Gastroesophageal sphincter (tissue), 4 donors: ENCODE measurements at regions not wholly inside any gene's neighbourhood (a gene's known extent, or its start where the extent isn't known, plus 50 kb on each side); places are given as distances from the start of the nearest gene placed in this dataset.

Experiments
- ATAC-seq: fragments of 150-250 bp; one replicate; pipeline ENCODE4 v1.9.1; 2016; ENCODE audit warnings: mild to moderate bottlenecking, moderate library complexity
- H3K27ac ChIP-seq, 4 donors: fragments of 200-600 bp; sonication (generic) in 3 of 4; 1 replicate in 3 of 4; 2 replicates in 1 of 4; pipeline ENCODE4 v1.5.1; 2016 to 2019
- H3K27me3 ChIP-seq: fragments of 200-600 bp; sonication (generic); one replicate; pipeline ENCODE4 v1.5.1; 2019
- H3K36me3 ChIP-seq, 2 donors: fragments of 200-600 bp; sonication (generic); one replicate each; pipeline ENCODE4 v1.5.1; 2019; ENCODE audit warnings: control low read depth in 1 of 2
- H3K4me1 ChIP-seq, 3 donors: fragments of 200-600 bp; sonication (generic); 1 replicate in 2 of 3; 2 replicates in 1 of 3; pipeline ENCODE4 v1.5.1; 2016 to 2019; ENCODE audit warnings: control low read depth in 2 of 3
- H3K4me3 ChIP-seq, 2 donors: fragments of 200-600 bp; sonication (generic); one replicate each; pipeline ENCODE4 v1.5.1; 2019; ENCODE audit warnings: mild to moderate bottlenecking in 1 of 2, moderate library complexity in 1 of 2
- H3K9me3 ChIP-seq, 3 donors: fragments of 200-600 bp; sonication (generic); one replicate each; pipeline ENCODE4 v1.5.1; 2017 to 2019; ENCODE audit warnings: control low read depth in 2 of 3
- CTCF ChIP-seq, 4 experiments: fragments of 200-600 bp in 2 of 4; fragments of 450-650 bp in 2 of 4; sonication (generic) in 1 of 4; IDR thresholded peaks; one replicate each; pipeline ENCODE4 v1.5.1; 2017 to 2019; ENCODE audit warnings: antibody characterized with exemption in 4 of 4, mild to moderate bottlenecking in 2 of 4, moderate library complexity in 2 of 4
- EP300 ChIP-seq: sonication (generic); formaldehyde crosslinking; IDR thresholded peaks from one replicate; pipeline ENCODE4 v1.6.1; 2017; ENCODE audit warnings: antibody characterized with exemption, mild to moderate bottlenecking
- POLR2A ChIP-seq, 2 donors: fragments of 450-650 bp; IDR thresholded peaks; one replicate each; pipeline ENCODE4 v1.6.1; 2017; ENCODE audit warnings: antibody characterized with exemption in 2 of 2, mild to moderate bottlenecking in 2 of 2, moderate library complexity in 1 of 2
- POLR2AphosphoS5 ChIP-seq: sonication (generic); formaldehyde crosslinking; IDR thresholded peaks from one replicate; pipeline ENCODE4 v1.6.1; 2017; ENCODE audit warnings: antibody characterized with exemption
- WGBS, 2 donors: methylation state at CpG; one replicate each; pipeline ENCODE4 v1.1.5; 2018; ENCODE audit warnings: low coverage in 1 of 2; 5-methylcytosine and 5-hydroxymethylcytosine counted together

- H3K36me3 ChIP-seq = no peaks in the 10 kb centered on the region
- H3K27me3 ChIP-seq = no peaks in the 10 kb centered on the region
- TF ChIP-seq POLR2AphosphoS5 (no peak), EP300 (no peak), CTCF (IDR thresholded peaks at IDR 0.05) (no peak), POLR2A (IDR thresholded peaks at IDR 0.05) (no peak)
- no peak overlapping the region for H3K27ac ChIP-seq
- H3K4me1 ChIP-seq = peaks cover 3 to 18% (median 6%) of the 10 kb centered on the region in 3 donors
- 36 to 66% methylated on average over 3 to 5 of the region's 6 CpGs for WGBS, 2 donors
- H3K4me3 ChIP-seq = no peak overlapping the region
- no peaks in the 10 kb centered on the region for H3K9me3 ChIP-seq
- ATAC-seq = no peak
Observed at GRCh38 chr12:93247313-93247991, 130.3 kb upstream of the NUDT4 start.

DNA sequence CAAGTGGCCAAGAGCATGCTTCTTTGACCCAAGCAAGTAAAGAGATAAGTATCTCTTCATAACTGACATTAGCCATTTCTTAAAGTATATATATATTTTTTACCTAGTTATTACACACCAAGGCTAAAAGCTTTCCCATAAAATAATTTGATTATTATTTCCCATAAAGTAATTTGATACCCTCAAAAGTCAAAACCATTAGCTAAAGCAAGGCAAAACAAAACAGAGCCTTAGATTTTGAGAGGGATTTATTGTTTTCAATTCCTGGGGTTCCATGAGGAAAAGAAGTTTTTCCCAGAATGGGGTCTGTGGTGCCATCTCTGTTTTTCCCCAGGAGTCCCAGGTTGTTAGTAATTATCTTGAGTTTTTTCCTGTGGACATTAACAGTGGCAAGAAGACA, 125.5 kb upstream of the NUDT4 start:
- no peaks in the 10 kb centered on the region for H3K27me3 ChIP-seq
- TF ChIP-seq POLR2A (IDR thresholded peaks at IDR 0.05) (no peak), POLR2AphosphoS5 (no peak), CTCF (IDR thresholded peaks at IDR 0.05) (no peak), EP300 (no peak)
- peaks cover 0 to 3% (median 0%) of the 10 kb centered on the region in 3 donors for H3K4me1 ChIP-seq
- H3K4me3 ChIP-seq = no peak overlapping the region
- no peaks in the 10 kb centered on the region for H3K36me3 ChIP-seq
- H3K9me3 ChIP-seq = peaks cover 0 to 7% (median 0%) of the 10 kb centered on the region in 3 donors
- ATAC-seq = no peak
- no peak overlapping the region for H3K27ac ChIP-seq

GRCh38 chr12:93254911-93255310, 122.8 kb upstream of the NUDT4 start:
- Histone ChIP-seq H3K4me3 (no peak overlapping the region), H3K36me3 (no peaks in the 10 kb centered on the region), H3K9me3 (peaks cover 0 to 7% (median 0%) of the 10 kb centered on the region in 3 donors), H3K4me1 (peaks cover 0 to 3% (median 0%) of the 10 kb centered on the region in 3 donors), H3K27me3 (no peaks in the 10 kb centered on the region), H3K27ac (no peak overlapping the region)
- no peak for ATAC-seq
- no peak for TF ChIP-seq CTCF (IDR thresholded peaks at IDR 0.05)
- no peak for TF ChIP-seq EP300
- TF ChIP-seq POLR2AphosphoS5 = no peak
- TF ChIP-seq POLR2A (IDR thresholded peaks at IDR 0.05) = no peak

DNA sequence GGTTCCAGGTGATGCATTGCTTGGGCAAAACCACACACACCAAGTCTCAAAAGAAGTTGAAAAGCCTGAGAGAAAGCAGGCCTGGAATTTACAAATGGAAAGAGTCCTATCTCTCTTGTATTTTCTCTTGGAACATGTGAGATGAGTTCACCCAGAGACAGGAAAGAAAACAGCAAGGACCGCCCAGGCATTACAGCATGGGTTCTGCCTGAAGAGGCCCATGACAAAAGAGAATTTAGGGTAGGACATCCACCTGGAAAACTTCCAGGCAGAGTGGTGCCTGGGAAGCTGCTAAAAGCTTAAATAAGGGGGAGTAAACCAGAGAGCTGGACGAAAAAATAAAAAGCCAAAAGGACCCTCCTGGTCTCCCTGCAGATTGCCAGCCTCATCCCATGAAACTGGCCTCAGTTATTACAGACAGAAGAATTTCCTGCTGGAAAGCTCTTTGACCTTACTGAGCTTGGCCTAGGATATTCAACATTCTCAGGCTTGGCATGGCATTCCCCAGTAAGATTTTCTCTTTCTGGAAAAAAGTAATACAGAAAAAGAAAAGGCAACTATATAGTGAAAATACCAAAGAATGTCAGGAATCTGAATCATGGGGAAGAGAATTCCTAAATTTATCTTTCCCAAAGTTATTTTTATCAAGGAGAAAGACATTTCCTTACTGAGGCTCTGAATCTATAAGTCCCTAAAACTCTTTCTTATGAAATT, 121.3 kb upstream of the NUDT4 start:
- TF ChIP-seq POLR2AphosphoS5 (no peak), EP300 (no peak), POLR2A (IDR thresholded peaks at IDR 0.05) (no peak), CTCF (IDR thresholded peaks at IDR 0.05) (no peak)
- Histone ChIP-seq H3K36me3 (no peaks in the 10 kb centered on the region), H3K27me3 (no peaks in the 10 kb centered on the region), H3K27ac (no peak overlapping the region), H3K9me3 (peaks cover 0 to 7% (median 0%) of the 10 kb centered on the region in 3 donors), H3K4me1 (peaks cover 0 to 3% (median 0%) of the 10 kb centered on the region in 3 donors), H3K4me3 (no peak overlapping the region)
- ATAC-seq = no peak
- WGBS, 2 donors = 50 to 78% methylated on average over 2 of the region's 2 CpGs
